H9 (cell line): ENCODE measurements at regions not wholly inside any gene's neighbourhood (a gene's known extent, or its start where the extent isn't known, plus 50 kb on each side); places are given as distances from the start of the nearest gene placed in this dataset.

Experiments used
- DNase-seq: peaks from one replicate; pipeline ENCODE4 v3.0.0-alpha.2; 2017
- H2AFZ ChIP-seq: one replicate; pipeline ENCODE4 v1.6.1; 2013; ENCODE audit warnings: mild to moderate bottlenecking, low read length, control low read depth, moderate library complexity
- H2AK5ac ChIP-seq: 2 replicates; pipeline ENCODE4 v1.6.1; 2013; ENCODE audit warnings: low read length, control low read depth, mixed read lengths; ENCODE audit not compliant: insufficient read length
- H2BK120ac ChIP-seq: one replicate; pipeline ENCODE4 v1.6.1; 2013; ENCODE audit warnings: low read depth, mild to moderate bottlenecking, low read length, control low read depth, inconsistent platforms; ENCODE audit not compliant: poor library complexity, severe bottlenecking
- H2BK12ac ChIP-seq: 2 replicates; pipeline ENCODE4 v1.6.1; 2013; ENCODE audit warnings: low read length, control low read depth, mixed read lengths, low read depth; ENCODE audit not compliant: insufficient read length
- H2BK15ac ChIP-seq: 2 replicates; pipeline ENCODE4 v1.6.1; 2013; ENCODE audit warnings: low read depth, low read length, control low read depth
- H2BK20ac ChIP-seq: one replicate; pipeline ENCODE4 v1.6.1; 2013; ENCODE audit warnings: low read depth, mild to moderate bottlenecking, low read length, control low read depth, inconsistent platforms; ENCODE audit not compliant: poor library complexity, severe bottlenecking
- H2BK5ac ChIP-seq: 2 replicates; pipeline ENCODE4 v1.6.1; 2013; ENCODE audit warnings: low read length, control low read depth, mixed read lengths; ENCODE audit not compliant: insufficient read length
- H3K14ac ChIP-seq: 2 replicates; pipeline ENCODE4 v1.6.1; 2013; ENCODE audit warnings: low read length, control low read depth; ENCODE audit not compliant: insufficient read depth
- H3K18ac ChIP-seq: 2 replicates; pipeline ENCODE4 v1.6.1; 2013; ENCODE audit warnings: low read depth, mild to moderate bottlenecking, mixed read lengths, low read length, control low read depth; ENCODE audit not compliant: insufficient read length
- H3K23ac ChIP-seq: 2 replicates; pipeline ENCODE4 v1.6.1; 2013; ENCODE audit warnings: low read length, control low read depth, mixed read lengths, low read depth; ENCODE audit not compliant: insufficient read length
- H3K23me2 ChIP-seq: 2 replicates; pipeline ENCODE4 v1.6.1; 2013; ENCODE audit warnings: low read depth, mild to moderate bottlenecking, mixed read lengths, low read length, control low read depth; ENCODE audit not compliant: insufficient read length, poor library complexity, severe bottlenecking
- H3K27ac ChIP-seq: 2 replicates; pipeline ENCODE4 v1.5.1; 2013; ENCODE audit warnings: low read length, control low read depth, mixed read lengths, low read depth; ENCODE audit not compliant: insufficient read length
- H3K27me3 ChIP-seq: 2 replicates; pipeline ENCODE4 v1.6.1; 2013; ENCODE audit warnings: low read length, control low read depth, inconsistent platforms; ENCODE audit not compliant: insufficient read depth
- H3K4ac ChIP-seq: 2 replicates; pipeline ENCODE4 v1.6.1; 2013; ENCODE audit warnings: low read depth, mild to moderate bottlenecking, control low read depth, inconsistent platforms, low read length, moderate library complexity
- H3K4me1 ChIP-seq: 2 replicates; pipeline ENCODE4 v1.6.1; 2013; ENCODE audit warnings: low read length, control low read depth, inconsistent platforms; ENCODE audit not compliant: insufficient read depth
- H3K4me2 ChIP-seq: 2 replicates; pipeline ENCODE4 v1.6.1; 2013; ENCODE audit warnings: low read length, control low read depth, mixed read lengths; ENCODE audit not compliant: insufficient read length, insufficient read depth
- H3K56ac ChIP-seq: 2 replicates; pipeline ENCODE4 v1.6.1; 2013; ENCODE audit warnings: low read depth, mild to moderate bottlenecking, mixed read lengths, low read length, control low read depth; ENCODE audit not compliant: insufficient read length
- H3K79me1 ChIP-seq: 2 replicates; pipeline ENCODE4 v1.6.1; 2013; ENCODE audit warnings: low read depth, mild to moderate bottlenecking, moderate library complexity, low read length, control low read depth, inconsistent platforms; ENCODE audit not compliant: insufficient read depth, poor library complexity, severe bottlenecking
- H3K79me2 ChIP-seq: 2 replicates; pipeline ENCODE4 v1.6.1; 2013; ENCODE audit warnings: low read length, control low read depth, inconsistent platforms; ENCODE audit not compliant: insufficient read depth
- H3K9ac ChIP-seq: 2 replicates; pipeline ENCODE4 v1.6.1; 2013; ENCODE audit warnings: low read length, control low read depth, mixed read lengths; ENCODE audit not compliant: insufficient read length; ENCODE audit errors: extremely low read depth
- H3K9me3 ChIP-seq: one replicate; pipeline ENCODE4 v1.6.1; 2013; ENCODE audit warnings: low read depth, low read length, inconsistent platforms; ENCODE audit not compliant: control insufficient read depth
- H3T11ph ChIP-seq: one replicate; pipeline ENCODE4 v1.6.1; 2013; ENCODE audit warnings: mild to moderate bottlenecking, low read length, control low read depth, inconsistent platforms
- H4K20me1 ChIP-seq: one replicate; pipeline ENCODE4 v1.6.1; 2013; ENCODE audit not compliant: control insufficient read depth, insufficient read length, insufficient read depth
- H4K5ac ChIP-seq: 2 replicates; pipeline ENCODE4 v1.6.1; 2013; ENCODE audit warnings: low read depth, mild to moderate bottlenecking, mixed read lengths, low read length, control low read depth; ENCODE audit not compliant: insufficient read length
- H4K8ac ChIP-seq: replicated peaks from 2 replicates; pipeline ENCODE4 v1.6.1; 2013; ENCODE audit warnings: low read length, control low read depth, mixed read lengths, low read depth; ENCODE audit not compliant: insufficient read length
- H4K91ac ChIP-seq: 2 replicates; pipeline ENCODE4 v1.6.1; 2013; ENCODE audit warnings: low read depth, mild to moderate bottlenecking, moderate library complexity, mixed read lengths, low read length, control low read depth; ENCODE audit not compliant: insufficient read length
- H3K27ac Mint-ChIP-seq, 3 experiments: 2 replicates in 2 of 3; 3 replicates in 1 of 3; pipeline ENCODE4 v1.8.0; 2020 to 2021; ENCODE audit warnings: mixed read lengths in 3 of 3, mild to moderate bottlenecking in 1 of 3, moderate library complexity in 1 of 3
- H3K27me3 Mint-ChIP-seq: 2 replicates; pipeline ENCODE4 v1.8.0; 2021; ENCODE audit warnings: low read depth, mild to moderate bottlenecking, moderate library complexity, mixed read lengths
- H3K36me3 Mint-ChIP-seq, 3 experiments: 2 replicates in 2 of 3; 3 replicates in 1 of 3; pipeline ENCODE4 v1.8.0; 2020 to 2021; ENCODE audit warnings: low read depth in 3 of 3, mixed read lengths in 3 of 3; ENCODE audit not compliant: insufficient read depth in 1 of 3
- H3K4me1 Mint-ChIP-seq, 2 experiments: 2 replicates each; pipeline ENCODE4 v1.8.0; 2020; ENCODE audit warnings: mixed read lengths in 2 of 2
- H3K4me3 Mint-ChIP-seq, 2 experiments: 2 replicates in 1 of 2; 3 replicates in 1 of 2; pipeline ENCODE4 v1.8.0; 2020 to 2021; ENCODE audit warnings: mild to moderate bottlenecking in 2 of 2, mixed read lengths in 2 of 2, moderate library complexity in 1 of 2
- H3K9me3 Mint-ChIP-seq, 2 experiments: 2 replicates in 1 of 2; 3 replicates in 1 of 2; pipeline ENCODE4 v1.8.0; 2020; ENCODE audit warnings: mild to moderate bottlenecking in 2 of 2, mixed read lengths in 2 of 2, moderate library complexity in 1 of 2
- WGBS: extraction: QIAGEN DNeasy Blood & Tissue Kit; methylation state at CpG from one replicate; pipeline ENCODE4 v1.1.7; 2013; ENCODE audit warnings: missing lambda C conversion rate, low lambda C conversion rate, mixed read lengths; ENCODE audit not compliant: insufficient read length; ENCODE audit errors: extremely low coverage; 5-methylcytosine and 5-hydroxymethylcytosine counted together
- TF ChIP-seq, protein P1 (sequence below): fragments of 200-600 bp; sonication (generic); conservative IDR thresholded peaks from 3 replicates; pipeline ENCODE4 v1.8.0; 2021; ENCODE audit warnings: antibody characterized with exemption, mild to moderate bottlenecking

DNA sequence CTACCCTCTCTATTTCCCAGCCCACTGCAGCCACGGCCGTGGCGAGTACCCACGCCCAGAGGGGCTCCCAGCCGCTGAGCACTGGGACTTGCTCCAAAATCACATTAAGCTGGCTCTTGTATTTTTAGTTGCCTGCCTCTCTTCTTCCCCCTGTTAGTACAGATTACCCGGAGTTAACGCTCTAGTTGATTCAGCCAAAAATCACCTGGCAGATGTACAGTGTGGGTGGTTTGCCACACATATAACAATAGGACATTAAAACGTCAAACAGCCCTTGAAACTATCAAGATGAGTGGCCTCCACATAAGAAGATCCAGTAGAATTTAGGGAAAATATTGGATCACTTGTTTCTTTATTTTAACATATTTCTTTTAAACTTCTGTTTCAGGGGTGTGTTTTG, 268.8 kb upstream of the PRDM1 start:
- H3K4ac ChIP-seq: no peak overlapping the region
- H3T11ph ChIP-seq: no peak overlapping the region
- no peak overlapping the region for H3K23ac ChIP-seq
- no CpG with 5 or more reads among the region's 8 CpGs for WGBS
- no peak overlapping the region for H3K4me3 Mint-ChIP-seq
- H3K79me2 ChIP-seq: no peaks in the 10 kb centered on the region
- H3K23me2 ChIP-seq: no peaks in the 10 kb centered on the region
- no peak overlapping the region for H2BK12ac ChIP-seq
- no peaks in the 10 kb centered on the region for H3K79me1 ChIP-seq
- peaks cover 5 to 6% of the 10 kb centered on the region in 2 experiments; a peak in 3 of 5 replicates for H3K9me3 Mint-ChIP-seq
- no peaks in the 10 kb centered on the region for H3K4me1 ChIP-seq
- H2AK5ac ChIP-seq: no peak overlapping the region
- H3K9ac ChIP-seq: no peak overlapping the region
- H2BK20ac ChIP-seq: no peak overlapping the region
- no peak overlapping the region for H3K4me2 ChIP-seq
- H3K4me1 Mint-ChIP-seq: no peaks in the 10 kb centered on the region
- no peak overlapping the region for H2BK15ac ChIP-seq
- H3K27me3 ChIP-seq: no peaks in the 10 kb centered on the region
- no peak overlapping the region for H4K8ac ChIP-seq
- no peak overlapping the region for H4K5ac ChIP-seq
- no peak overlapping the region for H4K91ac ChIP-seq
- no peaks in the 10 kb centered on the region for H3K27me3 Mint-ChIP-seq
- no peaks in the 10 kb centered on the region for H3K9me3 ChIP-seq
- TF ChIP-seq, protein P1, sequence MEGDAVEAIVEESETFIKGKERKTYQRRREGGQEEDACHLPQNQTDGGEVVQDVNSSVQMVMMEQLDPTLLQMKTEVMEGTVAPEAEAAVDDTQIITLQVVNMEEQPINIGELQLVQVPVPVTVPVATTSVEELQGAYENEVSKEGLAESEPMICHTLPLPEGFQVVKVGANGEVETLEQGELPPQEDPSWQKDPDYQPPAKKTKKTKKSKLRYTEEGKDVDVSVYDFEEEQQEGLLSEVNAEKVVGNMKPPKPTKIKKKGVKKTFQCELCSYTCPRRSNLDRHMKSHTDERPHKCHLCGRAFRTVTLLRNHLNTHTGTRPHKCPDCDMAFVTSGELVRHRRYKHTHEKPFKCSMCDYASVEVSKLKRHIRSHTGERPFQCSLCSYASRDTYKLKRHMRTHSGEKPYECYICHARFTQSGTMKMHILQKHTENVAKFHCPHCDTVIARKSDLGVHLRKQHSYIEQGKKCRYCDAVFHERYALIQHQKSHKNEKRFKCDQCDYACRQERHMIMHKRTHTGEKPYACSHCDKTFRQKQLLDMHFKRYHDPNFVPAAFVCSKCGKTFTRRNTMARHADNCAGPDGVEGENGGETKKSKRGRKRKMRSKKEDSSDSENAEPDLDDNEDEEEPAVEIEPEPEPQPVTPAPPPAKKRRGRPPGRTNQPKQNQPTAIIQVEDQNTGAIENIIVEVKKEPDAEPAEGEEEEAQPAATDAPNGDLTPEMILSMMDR: no peak
- DNase-seq: no peak
- peak overlapping the region in 1 of 3 experiments; percentile 42; a peak in 2 of 7 replicates for H3K27ac Mint-ChIP-seq
- H3K14ac ChIP-seq: no peak overlapping the region
- H2AFZ ChIP-seq: no peak overlapping the region
- no peak overlapping the region for H3K27ac ChIP-seq
- no peaks in the 10 kb centered on the region for H4K20me1 ChIP-seq
- H2BK120ac ChIP-seq: no peak overlapping the region
- H3K18ac ChIP-seq: no peak overlapping the region
- no peak overlapping the region for H2BK5ac ChIP-seq
- no peak overlapping the region for H3K56ac ChIP-seq
- H3K36me3 Mint-ChIP-seq: peaks cover 0 to 2% (median 0%) of the 10 kb centered on the region in 3 experiments; a peak in 1 of 7 replicates
